ENCODE measurements at regions not wholly inside any gene's neighbourhood (a gene's known extent, or its start where the extent isn't known, plus 50 kb on each side); places are given as distances from the start of the nearest gene placed in this dataset.

DNA sequence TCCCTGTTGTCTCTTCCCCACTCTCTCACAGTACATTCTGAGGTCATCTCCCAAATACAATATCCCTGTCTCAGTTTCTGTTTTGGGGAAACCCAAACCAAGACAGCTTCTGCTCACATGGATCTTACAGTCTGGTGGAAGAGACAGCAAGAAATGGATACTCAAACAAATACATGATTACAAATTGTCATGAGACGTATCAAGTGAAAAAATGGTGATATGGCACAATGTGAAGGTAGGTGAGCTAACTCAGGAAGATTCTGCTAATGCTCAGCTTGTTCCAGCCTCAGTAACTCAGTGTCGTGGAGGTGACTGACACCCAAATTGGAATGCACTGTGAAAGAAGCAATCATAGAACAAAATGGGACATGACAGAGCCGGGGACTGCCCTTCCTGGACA, 68.3 kb downstream of the CHST1 start:
- no peak for DNase-seq

DNA sequence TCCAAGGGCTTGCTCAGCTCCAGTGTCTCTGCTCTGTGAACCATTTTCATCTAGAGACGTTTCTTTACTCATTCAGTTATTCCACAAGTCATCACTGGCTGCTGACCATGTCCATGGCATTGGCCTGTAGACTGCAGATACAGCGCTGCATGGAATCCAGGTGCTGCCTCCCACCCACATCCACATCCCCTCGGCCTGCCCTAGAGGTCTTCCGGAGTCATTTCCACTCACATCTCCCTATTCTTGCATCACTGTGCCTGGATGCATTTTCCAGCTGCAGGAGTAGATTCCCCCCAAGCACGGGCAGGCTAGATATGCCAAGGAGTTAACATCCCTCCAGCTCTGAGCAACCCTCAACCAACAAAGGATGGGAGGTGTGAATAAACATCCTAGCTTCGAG, 68.9 kb downstream of the CHST1 start:
- no peak for DNase-seq

DNA sequence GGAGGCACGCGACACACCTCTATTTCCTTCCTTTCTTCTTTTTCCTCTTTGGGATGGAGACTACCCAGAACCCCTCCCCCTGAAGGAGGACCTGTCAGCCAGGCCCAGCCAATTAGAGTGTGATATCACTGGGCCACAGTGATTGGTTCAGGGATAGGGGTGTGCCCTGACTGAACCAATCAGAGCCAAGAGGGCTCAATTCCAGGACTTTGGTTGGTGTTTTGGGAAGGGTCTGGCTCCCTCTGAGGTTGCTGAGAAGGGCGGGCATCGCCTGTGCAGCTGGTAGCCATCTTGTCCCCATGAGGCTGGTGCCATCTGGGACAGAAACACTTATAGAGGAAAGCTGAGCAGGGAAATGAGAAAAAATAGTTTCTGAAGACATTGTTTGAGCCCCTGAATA, 71.4 kb downstream of the CHST1 start:
- no peak for DNase-seq

DNA sequence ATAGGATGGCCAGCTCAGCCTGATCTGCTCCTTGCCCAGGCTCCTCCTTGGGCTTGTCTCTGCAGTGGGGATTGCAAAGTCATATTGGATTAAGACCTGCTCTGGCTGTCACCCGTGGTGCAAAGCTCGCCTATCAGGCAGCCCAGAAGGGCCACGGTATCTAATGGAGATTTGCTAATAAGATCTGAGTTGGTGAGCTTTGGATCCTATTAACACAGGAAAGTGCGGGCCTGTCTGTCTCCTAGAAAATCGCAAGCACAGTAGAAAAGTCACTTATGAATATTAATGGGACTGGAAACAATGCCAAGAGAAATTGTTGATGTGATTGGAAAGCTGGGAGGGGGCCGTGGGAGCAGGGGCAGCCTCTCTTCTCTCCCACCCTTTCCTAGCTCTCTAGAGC, 72.8 kb downstream of the CHST1 start:
- DNase-seq, result no peak

DNA sequence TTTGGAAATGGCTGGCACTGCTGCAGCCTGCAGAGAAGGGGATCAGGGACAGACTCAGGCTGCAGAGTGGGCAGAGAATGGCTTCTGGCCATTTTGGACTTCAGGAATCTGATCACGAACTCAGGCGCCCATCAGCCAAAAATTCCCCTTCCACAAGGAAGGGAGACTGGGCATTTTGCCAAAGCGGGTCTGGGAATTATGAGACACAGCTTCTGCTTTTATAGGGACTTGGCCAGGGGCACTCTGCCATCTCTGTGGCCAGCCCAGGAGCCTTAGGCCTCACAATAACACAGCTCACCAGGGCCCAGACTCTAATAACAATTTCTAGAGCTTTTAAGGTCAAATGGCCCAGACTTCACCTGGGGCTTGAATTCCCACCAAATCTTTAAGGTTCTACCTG, 74.7 kb downstream of the CHST1 start:
- DNase-seq, result no peak

DNA sequence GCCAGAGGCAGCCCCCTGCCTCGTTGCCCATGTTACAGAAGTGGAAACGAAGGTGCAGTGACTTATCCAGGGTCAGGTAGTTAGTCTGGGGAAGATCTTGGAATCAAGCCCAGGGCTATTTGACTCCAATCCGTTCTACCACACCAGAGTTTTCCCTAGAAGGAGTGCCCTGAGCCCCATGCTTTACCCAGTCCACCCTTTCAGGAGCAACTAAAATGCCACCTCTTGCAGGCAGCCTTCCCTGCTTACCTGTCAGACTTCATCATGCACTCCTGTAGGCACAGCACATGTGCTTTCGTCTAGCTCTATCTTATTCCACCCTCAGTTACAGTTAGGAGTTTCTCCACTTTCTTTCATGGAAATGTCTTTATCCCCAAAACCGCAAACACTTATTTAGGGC, 80.2 kb downstream of the CHST1 start:
- no peak for DNase-seq

DNA sequence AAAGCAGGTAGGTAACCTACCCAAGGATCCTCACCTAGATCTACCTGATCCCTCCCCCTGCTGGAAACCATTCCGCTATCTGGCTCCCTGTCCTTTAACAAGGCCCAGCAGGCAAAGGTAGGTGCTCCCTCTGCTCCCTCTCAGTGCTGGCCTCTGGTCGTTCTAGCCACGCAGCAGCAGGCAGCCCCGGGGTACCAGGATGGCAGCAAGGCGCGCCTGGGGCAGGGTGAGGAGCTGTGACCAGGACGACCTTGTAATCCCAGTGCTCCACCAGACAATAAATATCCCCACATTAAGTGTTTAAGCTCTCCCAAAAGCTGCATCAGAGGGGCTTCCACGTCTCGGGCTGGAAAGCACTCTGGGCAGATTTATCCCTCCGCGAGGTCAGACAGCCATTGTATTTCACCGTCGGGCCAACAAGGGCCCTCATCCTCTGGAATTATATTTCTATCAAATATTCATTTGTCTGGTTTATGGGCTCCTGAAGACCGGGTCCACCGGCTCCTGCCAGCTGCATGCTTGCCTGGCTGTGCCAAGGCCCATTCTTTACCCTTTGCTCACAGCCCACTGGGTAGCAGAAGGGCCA, 81.3 kb downstream of the CHST1 start:
- no peak for DNase-seq

DNA sequence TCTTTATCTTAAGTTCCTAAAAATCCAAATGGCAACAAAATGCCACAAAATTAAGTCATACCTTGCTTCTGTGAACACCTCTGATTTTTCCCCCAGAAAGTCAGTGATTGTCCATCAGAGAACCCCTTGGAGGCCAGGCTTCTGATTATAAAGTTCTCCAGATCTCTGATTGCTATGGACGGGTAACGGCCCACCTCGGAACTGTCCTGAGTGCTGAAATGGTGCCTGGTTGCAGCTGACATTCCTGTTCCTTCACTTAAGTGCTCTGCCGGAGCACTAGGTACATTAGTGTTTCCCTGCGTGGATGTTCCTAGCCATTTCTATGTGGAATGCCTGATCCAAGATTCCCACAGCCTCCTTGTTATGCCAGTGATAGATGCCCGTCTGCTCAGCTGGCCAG, 85.0 kb downstream of the CHST1 start:
- DNase-seq, result no peak

DNA sequence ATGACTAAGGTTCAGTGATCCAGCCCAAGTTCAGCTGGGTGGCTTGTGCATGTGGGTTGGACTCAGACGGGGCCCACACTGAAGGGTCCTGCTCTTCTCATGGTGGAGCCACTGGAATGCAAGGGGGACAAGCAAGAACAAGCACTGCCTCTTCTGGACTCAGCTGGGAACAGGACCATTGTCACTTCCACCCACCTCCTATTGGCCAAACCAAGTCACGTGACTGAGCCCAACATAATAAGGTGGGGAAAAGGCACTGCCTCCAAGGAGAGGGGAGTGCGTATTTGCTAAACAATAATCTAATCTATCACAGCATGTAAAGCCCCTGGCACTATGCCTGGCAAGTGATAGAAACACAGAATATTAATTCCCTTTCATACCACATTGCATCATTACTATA, 87.1 kb downstream of the CHST1 start:
- DNase-seq, result no peak

DNA sequence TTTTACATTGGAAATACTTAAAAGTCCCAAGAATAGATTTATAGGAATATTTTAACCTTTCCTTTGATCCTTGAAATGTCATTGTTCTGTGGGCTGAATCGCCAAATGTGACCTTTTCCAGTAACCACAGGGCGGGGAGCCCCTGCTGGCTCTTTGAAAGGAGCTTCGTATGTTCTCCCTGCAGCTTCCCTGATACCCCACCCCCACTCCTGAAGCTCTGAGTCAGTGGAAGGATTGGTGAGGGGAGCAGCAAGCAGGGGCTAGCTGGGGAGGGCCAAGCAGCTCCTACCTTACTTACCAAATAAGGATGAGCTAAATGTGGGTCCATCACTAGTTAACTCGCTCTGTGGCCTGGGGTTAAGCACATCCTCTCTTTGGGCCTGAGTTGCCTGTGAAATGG, 87.7 kb downstream of the CHST1 start:
- no peak for DNase-seq

DNA sequence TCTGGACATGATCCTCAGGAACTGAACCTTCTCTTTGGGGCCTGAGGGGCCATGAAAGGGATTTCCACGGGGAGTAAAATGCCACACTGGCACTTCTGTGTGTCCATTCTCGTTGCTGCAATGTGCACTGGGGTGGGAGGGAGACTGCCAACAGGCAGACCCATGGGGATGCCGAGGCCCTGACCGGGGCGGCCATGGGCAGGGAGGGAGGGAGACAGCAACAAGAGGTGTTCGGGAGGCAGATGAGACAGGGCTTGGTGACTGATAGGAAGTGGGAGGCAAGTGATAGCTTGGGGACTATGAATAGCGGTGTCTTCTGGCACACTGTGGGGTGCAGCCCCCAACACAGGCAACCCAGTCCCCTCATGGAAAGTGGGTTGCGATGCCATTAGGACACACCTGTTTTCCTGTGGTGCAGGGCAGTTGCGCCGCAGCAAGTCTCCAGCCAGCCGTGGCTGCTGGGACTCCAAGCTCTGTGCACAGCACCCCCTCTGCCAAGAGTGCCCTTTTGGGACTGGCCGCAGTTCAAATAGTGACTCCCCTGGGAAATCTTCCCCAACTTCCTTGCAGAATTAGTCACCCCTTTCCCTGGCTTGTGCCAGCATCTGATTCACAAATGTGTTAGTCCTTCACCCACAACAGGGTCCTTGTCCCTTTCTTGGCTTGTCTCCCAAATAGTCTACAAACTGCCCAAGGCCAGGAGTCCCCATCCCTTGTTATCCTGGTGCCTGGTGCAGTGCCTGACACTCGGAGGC, 88.8 kb downstream of the CHST1 start:
- no peak for DNase-seq

DNA sequence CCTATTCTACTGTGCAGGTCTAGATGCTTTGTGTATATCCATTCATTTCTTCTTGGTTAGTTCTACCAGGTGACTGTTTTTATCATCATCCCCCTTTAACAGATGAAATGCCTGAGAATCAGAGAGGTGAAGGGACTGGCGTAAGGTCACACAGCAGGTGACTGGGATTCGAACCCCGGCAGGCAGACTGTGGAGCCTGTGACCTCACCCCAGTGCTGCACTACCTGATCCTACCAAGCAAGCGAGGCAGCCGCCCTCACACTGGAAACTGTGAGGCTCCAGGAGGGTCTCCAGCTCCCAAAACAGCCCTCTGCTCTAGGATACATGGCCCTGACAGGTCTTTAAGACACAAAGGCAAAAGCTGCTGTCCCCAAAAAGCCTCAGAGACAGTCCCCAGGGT, 91.7 kb downstream of the CHST1 start:
- DNase-seq, result no peak

DNA sequence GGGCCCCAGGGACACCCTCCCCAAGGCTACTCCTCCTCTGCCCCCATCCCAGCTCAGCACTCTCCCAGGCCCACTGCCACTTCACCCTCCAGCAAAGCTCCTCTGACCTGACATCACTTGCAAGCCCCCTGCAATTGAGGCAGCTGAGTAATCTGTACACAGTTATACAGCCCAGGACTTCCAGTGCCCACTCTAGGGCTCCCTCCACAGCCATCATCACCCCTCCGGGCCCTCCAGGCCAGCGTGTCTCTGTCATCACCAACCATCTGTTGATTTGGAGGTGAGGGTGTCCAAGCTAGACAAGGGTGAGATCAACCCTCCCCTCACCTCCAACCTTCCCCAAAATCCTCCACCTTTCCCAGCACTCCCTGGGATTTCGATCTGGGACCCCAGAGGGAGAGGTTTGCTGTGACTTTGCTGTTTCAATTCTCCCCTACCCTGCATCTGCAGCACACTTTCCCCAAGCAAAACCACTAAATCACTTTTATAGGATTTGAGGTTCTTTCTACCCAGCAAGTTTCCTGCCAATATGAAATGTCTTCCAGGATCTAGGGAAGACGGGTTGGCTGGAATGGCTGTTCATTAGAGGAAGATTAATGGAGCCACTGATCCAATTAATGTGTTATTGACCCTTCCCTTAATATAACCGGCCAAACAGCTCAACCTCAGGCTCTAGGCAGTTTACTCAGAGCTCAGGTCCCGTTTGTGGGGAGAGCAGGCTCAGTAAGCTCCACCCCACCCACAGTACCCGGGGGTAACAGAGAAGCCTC, 92.9 kb downstream of the CHST1 start:
- DNase-seq, result no peak

DNA sequence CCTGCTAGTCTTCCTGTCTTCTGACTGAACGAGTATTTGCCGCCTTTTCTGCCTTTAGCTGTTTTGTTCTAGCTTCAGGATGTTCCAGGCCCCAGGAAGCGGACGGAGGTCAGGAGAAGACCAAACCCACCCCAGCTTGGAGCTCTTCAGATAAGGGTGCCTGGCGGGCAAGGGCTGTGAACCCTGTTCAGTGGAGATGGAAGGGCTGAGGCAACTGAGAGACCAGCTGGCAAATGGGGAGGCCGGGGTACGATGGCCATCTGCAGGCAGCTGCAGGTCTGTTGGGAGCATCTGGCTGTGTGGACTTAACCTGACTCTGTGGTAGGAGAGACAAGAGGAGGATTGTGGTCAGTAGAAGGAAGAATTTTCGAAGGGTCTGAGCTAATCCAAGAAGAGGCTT, 95.6 kb downstream of the CHST1 start:
- no peak for DNase-seq

DNA sequence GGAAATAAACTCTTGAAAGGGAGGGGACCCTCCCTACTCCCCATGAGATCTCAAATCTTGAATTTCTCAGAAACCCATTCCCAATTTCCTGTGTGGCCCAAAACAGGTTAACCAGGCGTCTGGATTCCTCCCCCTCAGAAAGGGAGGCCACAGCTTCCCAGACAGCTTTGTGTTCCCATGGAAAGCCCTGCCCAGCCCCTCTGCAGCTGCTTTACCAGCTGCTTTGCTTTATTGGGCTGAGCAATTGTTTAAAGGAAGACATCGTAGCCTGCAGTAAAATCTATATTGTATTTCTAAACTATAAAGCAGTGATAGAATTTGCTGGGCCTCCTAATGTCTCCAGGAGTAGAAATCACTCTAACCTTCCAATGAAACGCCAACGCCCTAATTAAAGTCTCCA, 97.4 kb downstream of the CHST1 start:
- no peak for DNase-seq

DNA sequence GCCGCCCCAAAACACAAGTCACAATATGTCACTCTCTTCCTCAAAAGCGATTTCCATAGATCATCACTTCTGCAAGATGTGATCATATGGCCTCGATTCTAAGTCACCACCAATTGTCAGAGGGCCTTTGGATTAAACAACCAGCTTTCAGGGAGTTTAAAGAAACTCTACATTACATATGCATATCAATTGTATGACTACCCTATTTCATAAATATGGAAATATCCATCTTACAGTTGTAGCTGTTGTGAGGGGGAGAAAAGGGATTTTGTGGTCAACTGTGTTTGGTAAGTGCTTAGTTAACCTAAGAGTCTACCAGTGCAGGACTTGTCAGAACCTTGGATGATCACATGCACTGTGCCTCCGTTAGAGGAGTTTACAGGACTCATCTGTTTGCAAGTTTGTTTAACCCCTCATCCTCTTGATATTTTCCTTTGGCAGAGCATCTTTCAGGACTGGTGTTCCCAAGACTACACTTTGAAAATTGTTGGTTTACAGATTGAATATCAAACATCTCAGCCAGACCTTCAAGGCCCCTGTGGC, 99.9 kb downstream of the CHST1 start:
- DNase-seq, result no peak

DNA sequence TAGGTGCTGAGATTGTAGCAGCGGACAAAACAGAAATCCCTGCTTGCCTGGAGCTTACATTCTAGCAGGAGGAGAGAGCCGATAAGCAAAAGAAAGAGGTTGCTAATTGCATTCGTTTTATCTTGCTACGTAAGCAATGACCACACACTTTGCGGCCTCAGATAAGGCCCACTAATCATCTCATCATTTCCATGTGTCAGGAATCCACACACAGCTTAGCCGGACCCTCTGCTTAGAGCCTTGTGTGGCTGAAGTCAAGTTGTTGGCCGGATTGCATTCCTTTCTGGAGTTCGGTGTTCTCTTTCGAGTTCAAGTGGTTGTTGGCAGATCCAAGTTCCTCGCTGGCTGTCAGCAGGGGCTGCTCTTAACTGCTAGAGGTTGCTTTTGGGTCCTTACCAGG, 101.6 kb downstream of the CHST1 start:
- no peak for DNase-seq

DNA sequence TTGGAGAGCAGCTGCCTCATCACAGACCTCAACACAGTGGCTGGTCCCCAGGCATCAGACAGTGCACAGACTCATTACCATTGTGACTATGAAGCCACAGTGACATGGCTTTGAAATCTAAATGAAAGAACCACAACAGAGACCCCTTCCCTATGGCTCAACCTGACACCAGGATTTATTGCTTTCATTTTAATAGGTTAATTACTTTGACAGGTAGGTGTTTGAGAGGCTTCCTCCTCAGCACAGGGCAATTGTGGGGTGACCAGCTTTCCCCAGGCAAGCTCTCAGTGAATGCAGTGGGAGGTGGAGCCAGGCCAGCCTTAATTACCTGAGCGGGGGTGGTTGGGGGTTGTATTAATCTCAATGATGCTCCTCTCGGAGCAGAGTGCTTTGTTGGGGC, 102.3 kb downstream of the CHST1 start:
- no peak for DNase-seq

DNA sequence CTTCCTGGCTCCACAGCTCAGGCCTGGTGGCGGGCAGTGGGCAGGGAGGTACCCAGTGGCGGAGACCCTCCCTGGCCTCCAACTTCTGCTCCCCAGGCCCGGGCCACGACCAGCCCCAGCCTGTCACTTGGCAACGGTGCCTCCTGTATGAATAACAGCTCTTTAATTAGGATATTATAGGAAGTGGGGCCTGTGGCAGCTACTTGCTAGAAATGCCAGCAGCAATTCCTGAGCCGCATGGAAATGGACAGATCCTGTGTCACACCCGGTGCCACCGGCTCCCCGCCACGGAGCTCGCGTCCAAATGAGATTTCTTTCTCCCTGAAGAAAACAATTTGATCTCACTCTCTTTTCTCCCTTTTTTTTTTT, 104.5 kb downstream of the CHST1 start:
- no peak for DNase-seq

DNA sequence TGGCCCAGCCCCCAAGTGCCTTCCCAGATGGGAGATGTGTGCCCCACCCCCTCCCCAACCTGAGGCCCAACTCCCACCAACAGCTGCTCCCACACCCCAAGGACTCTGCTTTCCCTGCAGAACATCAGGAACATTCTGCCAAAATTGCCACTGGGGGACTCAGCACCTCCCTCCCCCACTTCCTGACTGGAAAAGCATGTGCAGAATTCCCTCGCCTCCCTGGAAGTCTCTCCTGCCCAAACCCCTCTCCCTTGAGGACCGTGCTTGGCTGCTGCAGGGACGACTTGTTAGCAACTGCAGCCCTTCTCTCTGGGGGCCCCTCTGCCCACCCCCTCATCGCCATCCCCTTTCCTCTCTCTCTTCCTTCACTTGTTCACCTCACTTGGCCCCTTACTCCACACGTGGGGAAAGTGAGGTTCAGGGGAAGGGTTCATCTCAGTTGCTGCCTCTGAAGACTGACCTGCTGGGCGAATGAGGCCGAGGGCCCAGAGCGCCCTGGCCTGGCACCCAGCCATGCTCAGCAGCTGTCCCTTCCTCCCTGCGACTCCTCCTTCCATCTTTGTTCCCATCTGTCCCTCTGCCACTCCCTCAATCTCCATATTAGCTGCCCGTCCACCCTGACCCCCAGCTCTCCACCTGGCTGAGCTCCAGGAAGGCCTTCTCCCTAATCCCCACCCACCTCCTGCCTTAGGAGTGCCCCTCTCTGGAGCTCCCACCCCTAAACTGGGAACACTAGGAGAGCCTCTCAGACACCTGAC, 105.1 kb downstream of the CHST1 start:
- no peak for DNase-seq

DNA sequence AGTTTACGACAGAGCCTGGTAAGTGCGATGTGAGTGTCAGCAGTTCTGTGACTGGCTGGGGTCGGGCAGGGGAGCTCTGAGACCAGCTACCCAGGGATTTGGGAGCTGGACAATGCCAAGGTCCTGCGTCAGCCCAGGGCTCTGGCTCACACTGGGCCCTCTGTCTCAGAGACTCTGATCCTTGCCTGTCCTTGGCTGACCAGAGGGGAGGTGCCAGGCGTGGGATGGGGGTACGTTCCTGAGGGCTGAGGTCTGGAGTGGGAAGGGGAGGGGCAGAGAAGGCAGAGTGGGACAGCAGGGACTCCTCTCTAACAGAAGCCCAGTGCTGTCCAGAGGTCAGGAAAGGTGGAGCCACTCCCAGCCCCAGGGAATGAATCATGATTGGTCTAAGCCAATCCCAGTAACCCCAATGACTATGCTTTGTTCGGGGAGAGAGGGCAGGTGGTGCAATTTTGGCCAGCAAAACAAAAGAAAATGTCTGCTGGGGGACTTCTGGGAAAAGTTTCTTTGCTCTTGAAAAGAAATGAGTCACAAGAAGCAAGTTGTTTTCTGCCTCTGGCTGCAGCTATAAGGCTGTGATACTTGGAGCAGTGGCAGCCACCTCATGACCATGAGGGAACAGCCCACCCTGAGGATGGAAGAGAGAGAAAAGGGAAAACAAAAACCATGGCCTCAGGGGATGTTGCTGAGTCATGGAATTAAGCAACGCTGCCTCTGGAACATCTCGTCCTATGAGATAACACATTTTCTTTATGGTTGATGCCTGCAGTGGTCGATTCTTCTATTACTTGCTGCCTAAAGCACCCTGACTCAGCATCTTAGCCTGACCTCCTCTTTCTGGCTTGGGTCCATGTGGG, 108.3 kb downstream of the CHST1 start:
- DNase-seq, result no peak

DNA sequence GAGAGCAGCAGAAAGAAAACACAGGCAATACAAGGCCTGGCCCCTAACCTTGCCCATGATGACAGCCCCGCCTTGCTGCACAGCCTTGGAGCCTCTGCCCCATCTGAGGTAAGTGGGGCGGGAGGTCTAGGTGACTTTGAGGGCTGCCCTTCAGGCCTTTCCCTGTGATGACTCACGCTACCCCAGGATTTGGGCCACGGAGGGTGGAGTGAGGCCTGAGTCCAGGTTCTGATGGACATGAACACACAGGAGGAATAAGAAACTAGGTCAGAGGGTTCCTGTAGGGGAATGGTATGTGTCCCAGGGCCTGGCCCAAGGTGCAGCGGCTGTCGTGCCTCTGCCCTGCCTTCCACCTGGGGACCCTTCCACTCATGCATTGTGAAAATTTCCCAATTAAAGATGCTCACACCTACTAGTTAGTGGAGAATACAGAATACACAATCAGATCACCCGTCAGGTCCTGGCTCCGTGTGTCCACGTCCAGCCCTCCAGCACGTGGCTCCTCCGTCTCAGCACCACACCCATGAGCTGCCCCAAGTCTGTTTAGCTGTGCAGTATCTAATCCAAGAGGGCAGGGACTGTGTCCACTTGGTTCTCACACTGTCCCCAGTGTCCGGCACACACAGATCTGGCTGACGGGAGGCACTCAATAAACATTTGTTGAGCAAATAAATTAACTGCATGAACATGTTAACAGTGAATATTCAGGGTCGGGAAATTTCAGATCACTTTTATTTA, 111.0 kb downstream of the CHST1 start:
- no peak for DNase-seq

Data from CD4-positive, alpha-beta T cell treated with Interleukin-6 for 4 hours (primary cell).